PFSK-1 (cell line): ENCODE measurements at regions not wholly inside any gene's neighbourhood (a gene's known extent, or its start where the extent isn't known, plus 50 kb on each side); places are given as distances from the start of the nearest gene placed in this dataset.

Experiments used
- POLR2AphosphoS5 ChIP-seq: IDR thresholded peaks from 2 replicates; pipeline ENCODE4 v1.6.1; 2012; ENCODE audit warnings: low read depth, mild to moderate bottlenecking, control low read depth, low read length, moderate library complexity
- REST ChIP-seq, 2 experiments: IDR thresholded peaks; 2 replicates each; pipeline versions ENCODE4 v1.6.1 to v1.8.0; 2011 to 2012; ENCODE audit warnings: low read depth in 2 of 2, low read length in 2 of 2, control low read depth in 1 of 2, inconsistent platforms in 1 of 2, mild to moderate bottlenecking in 1 of 2, moderate library complexity in 1 of 2; ENCODE audit not compliant: insufficient read depth in 1 of 2
- SIN3A ChIP-seq: IDR thresholded peaks from 2 replicates; pipeline ENCODE4 v1.6.1; 2012; ENCODE audit warnings: mild to moderate bottlenecking, low read length, moderate library complexity, borderline replicate concordance; ENCODE audit not compliant: insufficient read depth
- TAF1 ChIP-seq: IDR thresholded peaks from 2 replicates; pipeline ENCODE4 v1.6.1; 2012; ENCODE audit warnings: low read length, control low read depth, borderline replicate concordance; ENCODE audit not compliant: insufficient read depth

GRCh38 chr2:184371641-184372040 lies 226.7 kb upstream of the ZNF804A start:
- TF ChIP-seq SIN3A (no peak), POLR2AphosphoS5 (no peak), REST (IDR thresholded peaks at IDR 0.05; ENCODE audit: insufficient read depth in 1 of 2, low read depth in 2 of 2, low read length in 2 of 2) (no peak), TAF1 (no peak)
